Loucy (cell line): ENCODE measurements at regions not wholly inside any gene's neighbourhood (a gene's known extent, or its start where the extent isn't known, plus 50 kb on each side); places are given as distances from the start of the nearest gene placed in this dataset.

Experiments
- H2AFZ ChIP-seq: fragments of 200-600 bp; sonication (generic); 2 replicates; pipeline ENCODE4 v1.6.0; 2016; ENCODE audit warnings: antibody characterized with exemption, mild to moderate bottlenecking, low read length, moderate library complexity
- H3F3A ChIP-seq: fragments of 200-600 bp; 2 replicates; pipeline ENCODE4 v1.6.0; 2016; ENCODE audit warnings: antibody characterized with exemption, low read depth, mild to moderate bottlenecking
- H3K27me3 ChIP-seq: fragments of 200-600 bp; sonication (generic); 2 replicates; pipeline ENCODE4 v1.6.1; 2014; ENCODE audit warnings: low read length, mild to moderate bottlenecking; ENCODE audit not compliant: insufficient read depth, poor library complexity, severe bottlenecking
- H3K36me3 ChIP-seq: fragments of 200-600 bp; sonication (generic); 2 replicates; pipeline ENCODE4 v1.6.1; 2016; ENCODE audit warnings: low read length; ENCODE audit not compliant: insufficient read depth
- H3K4me1 ChIP-seq: fragments of 200-600 bp; sonication (generic); 2 replicates; pipeline ENCODE4 v1.5.1; 2014; ENCODE audit warnings: low read length, mild to moderate bottlenecking; ENCODE audit not compliant: insufficient read depth, poor library complexity, severe bottlenecking
- H3K4me2 ChIP-seq: fragments of 200-600 bp; sonication (generic); 2 replicates; pipeline ENCODE4 v1.6.0; 2014; ENCODE audit warnings: antibody characterized with exemption, low read length, low read depth, mild to moderate bottlenecking; ENCODE audit not compliant: poor library complexity, severe bottlenecking
- H3K4me3 ChIP-seq: fragments of 200-600 bp; sonication (generic); 2 replicates; pipeline ENCODE4 v1.5.1; 2014; ENCODE audit warnings: low read length, mild to moderate bottlenecking, mixed read lengths; ENCODE audit not compliant: poor library complexity, severe bottlenecking
- H3K79me2 ChIP-seq: fragments of 200-600 bp; sonication (generic); 2 replicates; pipeline ENCODE4 v1.6.1; 2014; ENCODE audit warnings: low read length; ENCODE audit not compliant: insufficient read depth
- H3K9ac ChIP-seq: fragments of 200-600 bp; sonication (generic); 2 replicates; pipeline ENCODE4 v1.6.0; 2014; ENCODE audit warnings: mild to moderate bottlenecking, low read depth, low read length, moderate library complexity; ENCODE audit not compliant: poor library complexity, severe bottlenecking
- H3K9me2 ChIP-seq: fragments of 200-600 bp; sonication (generic); replicated peaks from 2 replicates; pipeline ENCODE4 v1.6.1; 2016; ENCODE audit warnings: low read depth, low read length, mixed read lengths
- H3K9me3 ChIP-seq: fragments of 200-600 bp; sonication (generic); 2 replicates; pipeline ENCODE4 v1.6.1; 2014; ENCODE audit warnings: mild to moderate bottlenecking, antibody characterized with exemption, low read length, low read depth; ENCODE audit not compliant: insufficient read depth
- H4K20me1 ChIP-seq: fragments of 200-600 bp; sonication (generic); 2 replicates; pipeline ENCODE4 v1.6.0; 2014; ENCODE audit warnings: antibody characterized with exemption, low read length, mild to moderate bottlenecking; ENCODE audit not compliant: insufficient read depth, poor library complexity, severe bottlenecking
- EZH2phosphoT487 ChIP-seq: fragments of 200-600 bp; IDR thresholded peaks from 2 replicates; pipeline ENCODE4 v1.6.1; 2018; ENCODE audit warnings: antibody characterized with exemption, mild to moderate bottlenecking, moderate library complexity, borderline replicate concordance
- TF ChIP-seq, protein P1 (sequence below): fragments of 200-600 bp; sonication (generic); conservative IDR thresholded peaks from 2 replicates; pipeline ENCODE4 v1.5.1; 2014; ENCODE audit warnings: mild to moderate bottlenecking, antibody characterized with exemption, low read length

- Histone ChIP-seq H3K27me3 (no peaks in the 10 kb centered on the region), H3K4me3 (no peak overlapping the region), H3K79me2 (no peaks in the 10 kb centered on the region), H3K9ac (no peak overlapping the region), H3K4me2 (no peak overlapping the region), H4K20me1 (no peaks in the 10 kb centered on the region), H2AFZ (no peak overlapping the region), H3F3A (no peaks in the 10 kb centered on the region), H3K36me3 (no peaks in the 10 kb centered on the region), H3K4me1 (peaks cover 21% of the 10 kb centered on the region), H3K9me2 (no peaks in the 10 kb centered on the region), H3K9me3 (no peaks in the 10 kb centered on the region)
- TF ChIP-seq, protein P1, sequence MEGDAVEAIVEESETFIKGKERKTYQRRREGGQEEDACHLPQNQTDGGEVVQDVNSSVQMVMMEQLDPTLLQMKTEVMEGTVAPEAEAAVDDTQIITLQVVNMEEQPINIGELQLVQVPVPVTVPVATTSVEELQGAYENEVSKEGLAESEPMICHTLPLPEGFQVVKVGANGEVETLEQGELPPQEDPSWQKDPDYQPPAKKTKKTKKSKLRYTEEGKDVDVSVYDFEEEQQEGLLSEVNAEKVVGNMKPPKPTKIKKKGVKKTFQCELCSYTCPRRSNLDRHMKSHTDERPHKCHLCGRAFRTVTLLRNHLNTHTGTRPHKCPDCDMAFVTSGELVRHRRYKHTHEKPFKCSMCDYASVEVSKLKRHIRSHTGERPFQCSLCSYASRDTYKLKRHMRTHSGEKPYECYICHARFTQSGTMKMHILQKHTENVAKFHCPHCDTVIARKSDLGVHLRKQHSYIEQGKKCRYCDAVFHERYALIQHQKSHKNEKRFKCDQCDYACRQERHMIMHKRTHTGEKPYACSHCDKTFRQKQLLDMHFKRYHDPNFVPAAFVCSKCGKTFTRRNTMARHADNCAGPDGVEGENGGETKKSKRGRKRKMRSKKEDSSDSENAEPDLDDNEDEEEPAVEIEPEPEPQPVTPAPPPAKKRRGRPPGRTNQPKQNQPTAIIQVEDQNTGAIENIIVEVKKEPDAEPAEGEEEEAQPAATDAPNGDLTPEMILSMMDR = no peak
- TF ChIP-seq EZH2phosphoT487 = no peak
Observed at GRCh38 chr2:216557820-216558219, 59.2 kb downstream of the RPL37A start.

DNA sequence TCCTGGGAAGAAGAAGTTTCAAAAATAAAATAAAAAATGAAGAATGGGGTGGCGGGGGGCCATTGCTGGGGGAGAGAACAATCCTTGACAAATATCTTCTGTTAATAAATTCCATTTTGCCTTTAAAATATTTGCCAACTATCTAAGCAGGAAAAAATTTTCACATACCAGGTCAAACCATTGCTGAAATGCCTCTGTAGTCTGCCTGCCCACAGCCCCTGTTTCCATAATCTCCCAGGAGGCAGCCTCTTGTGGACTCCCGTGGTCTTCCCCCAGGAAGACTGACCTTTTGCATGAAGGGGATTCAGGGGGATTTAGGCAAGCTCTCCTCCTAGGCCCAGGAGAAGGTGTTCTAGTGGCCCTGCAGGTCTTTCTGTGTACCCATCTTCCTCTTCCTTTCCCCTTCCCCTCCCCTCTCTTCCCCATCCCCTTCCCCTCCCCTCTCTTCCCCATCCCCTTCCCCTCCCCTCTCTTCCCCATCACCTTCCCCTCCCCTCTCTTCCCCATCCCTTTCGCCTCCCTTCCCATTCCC is 61.0 kb downstream of the RPL37A start:
- H2AFZ ChIP-seq = no peak overlapping the region
- no peaks in the 10 kb centered on the region for H3K9me2 ChIP-seq
- H3K9ac ChIP-seq = no peak overlapping the region
- H3K36me3 ChIP-seq = no peaks in the 10 kb centered on the region
- H3K9me3 ChIP-seq = no peaks in the 10 kb centered on the region
- no peaks in the 10 kb centered on the region for H3F3A ChIP-seq
- no peak for TF ChIP-seq EZH2phosphoT487
- TF ChIP-seq, protein P1 = no peak
- no peaks in the 10 kb centered on the region for H3K27me3 ChIP-seq
- no peak overlapping the region for H3K4me3 ChIP-seq
- no peaks in the 10 kb centered on the region for H4K20me1 ChIP-seq
- no peaks in the 10 kb centered on the region for H3K79me2 ChIP-seq
- peaks cover 12% of the 10 kb centered on the region for H3K4me1 ChIP-seq
- no peak overlapping the region for H3K4me2 ChIP-seq

GRCh38 chr2:216560838-216561270 is 62.2 kb downstream of the RPL37A start:
- Histone ChIP-seq H3K79me2 (no peaks in the 10 kb centered on the region), H4K20me1 (no peaks in the 10 kb centered on the region), H3K4me2 (no peak overlapping the region), H3K27me3 (no peaks in the 10 kb centered on the region), H3K9me2 (no peaks in the 10 kb centered on the region), H2AFZ (no peak overlapping the region), H3K9me3 (no peaks in the 10 kb centered on the region), H3K4me3 (no peak overlapping the region), H3K4me1 (peaks cover under 1% of the 10 kb centered on the region), H3K36me3 (no peaks in the 10 kb centered on the region), H3K9ac (no peak overlapping the region), H3F3A (no peaks in the 10 kb centered on the region)
- no peak for TF ChIP-seq EZH2phosphoT487
- TF ChIP-seq, protein P1 = no peak
